OCI-LY3 (cell line): ENCODE measurements at regions not wholly inside any gene's neighbourhood (a gene's known extent, or its start where the extent isn't known, plus 50 kb on each side); places are given as distances from the start of the nearest gene placed in this dataset.

Experiments used
- H2AFZ ChIP-seq: fragments of 200-600, 300-600 bp; shearing (Covaris generic); 2 replicates; pipeline ENCODE4 v1.6.0; 2014; ENCODE audit warnings: antibody characterized with exemption, low read depth, low read length
- H3K27ac ChIP-seq: fragments of 200-600, 300-600 bp; sonication (generic); 2 replicates; pipeline ENCODE4 v1.5.1; 2014; ENCODE audit warnings: mild to moderate bottlenecking, low read length, moderate library complexity, mixed read lengths
- H3K27me3 ChIP-seq: fragments of 200-600, 300-600 bp; sonication (generic); 2 replicates; pipeline ENCODE4 v1.6.1; 2014; ENCODE audit warnings: low read depth, low read length, mixed read lengths
- H3K36me3 ChIP-seq: fragments of 200-600, 300-600 bp; sonication (generic); replicated peaks from 2 replicates; pipeline ENCODE3; 2014; ENCODE audit warnings: low read depth, low read length, mixed read lengths
- H3K4me1 ChIP-seq: fragments of 300-600, 200-600 bp; sonication (generic); 2 replicates; pipeline ENCODE4 v1.6.1; 2014; ENCODE audit warnings: low read length, mixed read lengths
- H3K4me2 ChIP-seq: fragments of 200-600, 300-600 bp; sonication (generic); 2 replicates; pipeline ENCODE4 v1.6.1; 2014; ENCODE audit warnings: low read length, mixed read lengths
- H3K4me3 ChIP-seq: fragments of 300-600, 200-600 bp; sonication (generic); 2 replicates; pipeline ENCODE4 v1.5.1; 2014; ENCODE audit warnings: antibody characterized with exemption, mild to moderate bottlenecking, low read length, moderate library complexity
- H3K79me2 ChIP-seq: fragments of 300-600, 200-600 bp; shearing (Covaris generic); 2 replicates; pipeline ENCODE4 v1.6.1; 2014; ENCODE audit warnings: mild to moderate bottlenecking, low read length, mixed read lengths
- H3K9ac ChIP-seq: fragments of 300-600, 200-600 bp; shearing (Covaris generic); 2 replicates; pipeline ENCODE4 v1.6.0; 2014; ENCODE audit warnings: mild to moderate bottlenecking, low read length, moderate library complexity
- H3K9me3 ChIP-seq: fragments of 200-600, 300-600 bp; shearing (Covaris generic); 2 replicates; pipeline ENCODE4 v1.6.1; 2014; ENCODE audit warnings: low read length, mixed read lengths; ENCODE audit not compliant: insufficient read depth
- H4K20me1 ChIP-seq: fragments of 200-600, 300-600 bp; sonication (generic); 2 replicates; pipeline ENCODE4 v1.6.1; 2016; ENCODE audit warnings: low read length, mixed read lengths; ENCODE audit not compliant: insufficient read depth
- CTCF ChIP-seq: fragments of 200-600, 300-600 bp; sonication (generic); IDR thresholded peaks from 2 replicates; pipeline ENCODE4 v1.5.1; 2014; ENCODE audit warnings: antibody characterized with exemption, low read length, low read depth
- EZH2phosphoT487 ChIP-seq: fragments of 200-600 bp; shearing (Covaris generic); IDR thresholded peaks from 2 replicates; pipeline ENCODE4 v1.6.1; 2018; ENCODE audit warnings: antibody characterized with exemption, mixed run types, low read depth

- no peak overlapping the region for H3K9ac ChIP-seq
- H3K27ac ChIP-seq: no peak overlapping the region
- H3K4me1 ChIP-seq: peaks cover 12% of the 10 kb centered on the region; the same call in 1 of the 2 replicates
- H3K9me3 ChIP-seq: no peaks in the 10 kb centered on the region
- TF ChIP-seq CTCF (no peak), EZH2phosphoT487 (no peak)
- H3K4me2 ChIP-seq: peak overlapping the region; percentile 88; the same call in 1 of the 2 replicates
- 0 out of 2 replicates have a peak, but pooled peaks cover 4% of the 10 kb centered on the region for H4K20me1 ChIP-seq
- H3K4me3 ChIP-seq: peak overlapping the region; percentile 95
- H2AFZ ChIP-seq: no peak overlapping the region
- H3K36me3 ChIP-seq: peaks cover 17% of the 10 kb centered on the region
- no peaks in the 10 kb centered on the region for H3K27me3 ChIP-seq
- H3K79me2 ChIP-seq: peaks cover 69% of the 10 kb centered on the region
Observed at GRCh38 chr22:49655168-49655812, 172.4 kb downstream of the BRD1 start.

GRCh38 chr22:49650336-49651241 is 177.1 kb downstream of the BRD1 start:
- Histone ChIP-seq H3K27me3 (no peaks in the 10 kb centered on the region), H3K36me3 (peaks cover 20% of the 10 kb centered on the region), H3K79me2 (peaks cover 98% of the 10 kb centered on the region), H3K4me2 (no peak overlapping the region), H3K9me3 (no peaks in the 10 kb centered on the region), H2AFZ (no peak overlapping the region), H3K4me1 (peaks cover 3% of the 10 kb centered on the region; the same call in 1 of the 2 replicates), H3K9ac (no peak overlapping the region), H3K4me3 (no peak overlapping the region), H3K27ac (no peak overlapping the region), H4K20me1 (peaks cover 28% of the 10 kb centered on the region)
- no peak for TF ChIP-seq CTCF
- TF ChIP-seq EZH2phosphoT487: no peak

GRCh38 chr22:49649166-49650068 is 178.3 kb downstream of the BRD1 start:
- H3K4me2 ChIP-seq: no peak overlapping the region
- no peaks in the 10 kb centered on the region for H3K9me3 ChIP-seq
- no peaks in the 10 kb centered on the region for H3K27me3 ChIP-seq
- peaks cover 95% of the 10 kb centered on the region for H3K79me2 ChIP-seq
- no peaks in the 10 kb centered on the region for H3K4me1 ChIP-seq
- H2AFZ ChIP-seq: no peak overlapping the region
- H3K36me3 ChIP-seq: peaks cover 10% of the 10 kb centered on the region
- TF ChIP-seq EZH2phosphoT487 (no peak), CTCF (no peak)
- H3K4me3 ChIP-seq: no peak overlapping the region
- H4K20me1 ChIP-seq: peaks cover 32% of the 10 kb centered on the region
- no peak overlapping the region for H3K27ac ChIP-seq
- no peak overlapping the region for H3K9ac ChIP-seq
